Astrocyte (in vitro differentiated cells and primary cell): ENCODE measurements at regions not wholly inside any gene's neighbourhood (a gene's known extent, or its start where the extent isn't known, plus 50 kb on each side); places are given as distances from the start of the nearest gene placed in this dataset.

Experiments used
- CTCF ChIP-seq: IDR thresholded peaks from 2 replicates; pipeline ENCODE4 v1.5.1; 2011; ENCODE audit warnings: low read depth, mild to moderate bottlenecking, inconsistent platforms, low read length, moderate library complexity; ENCODE audit not compliant: insufficient read depth
- EZH2 ChIP-seq: IDR thresholded peaks from 2 replicates; pipeline ENCODE4 v1.6.1; 2012; ENCODE audit warnings: mild to moderate bottlenecking, low read length, inconsistent platforms; ENCODE audit not compliant: insufficient read depth

DNA sequence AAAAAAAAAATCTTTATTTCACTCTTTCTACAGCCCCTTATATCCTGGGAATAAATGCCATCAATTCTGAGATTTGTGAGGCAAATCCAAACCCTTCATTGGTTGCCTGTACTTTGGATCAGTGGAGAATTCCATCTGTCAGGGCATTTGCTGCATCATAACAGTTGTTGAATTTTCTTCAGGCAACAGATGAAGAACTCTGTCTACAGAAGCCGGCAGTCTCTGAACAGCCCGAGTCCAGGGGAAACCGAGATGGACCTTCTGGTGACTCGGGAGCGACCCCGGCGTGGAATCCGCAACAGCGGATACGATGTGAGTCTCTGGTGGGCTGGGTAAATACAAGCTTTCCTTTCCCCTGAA is 82.3 kb downstream of the C11orf91 start:
- no peak for TF ChIP-seq CTCF
- TF ChIP-seq EZH2, result no peak
